Fibroblast of mammary gland (primary cell): ENCODE measurements at regions not wholly inside any gene's neighbourhood (a gene's known extent, or its start where the extent isn't known, plus 50 kb on each side); places are given as distances from the start of the nearest gene placed in this dataset.
A peak's percentile ranks its signal among the peaks of the same experiment; 100 is the strongest.

Experiments used
- DNase-seq: peaks from one replicate; pipeline ENCODE4 v3.0.0-alpha.2; 2010; ENCODE audit warnings: low read depth
- H3K4me3 ChIP-seq: 2 replicates; pipeline ENCODE4 v1.5.1; 2011; ENCODE audit warnings: low read depth, mild to moderate bottlenecking, low read length, moderate library complexity; ENCODE audit not compliant: control insufficient read depth
- TF ChIP-seq, protein P1 (sequence below): conservative IDR thresholded peaks from 2 replicates; pipeline ENCODE4 v1.5.1; 2011; ENCODE audit warnings: low read depth, low read length, inconsistent platforms; ENCODE audit not compliant: control insufficient read depth, insufficient read depth

DNA sequence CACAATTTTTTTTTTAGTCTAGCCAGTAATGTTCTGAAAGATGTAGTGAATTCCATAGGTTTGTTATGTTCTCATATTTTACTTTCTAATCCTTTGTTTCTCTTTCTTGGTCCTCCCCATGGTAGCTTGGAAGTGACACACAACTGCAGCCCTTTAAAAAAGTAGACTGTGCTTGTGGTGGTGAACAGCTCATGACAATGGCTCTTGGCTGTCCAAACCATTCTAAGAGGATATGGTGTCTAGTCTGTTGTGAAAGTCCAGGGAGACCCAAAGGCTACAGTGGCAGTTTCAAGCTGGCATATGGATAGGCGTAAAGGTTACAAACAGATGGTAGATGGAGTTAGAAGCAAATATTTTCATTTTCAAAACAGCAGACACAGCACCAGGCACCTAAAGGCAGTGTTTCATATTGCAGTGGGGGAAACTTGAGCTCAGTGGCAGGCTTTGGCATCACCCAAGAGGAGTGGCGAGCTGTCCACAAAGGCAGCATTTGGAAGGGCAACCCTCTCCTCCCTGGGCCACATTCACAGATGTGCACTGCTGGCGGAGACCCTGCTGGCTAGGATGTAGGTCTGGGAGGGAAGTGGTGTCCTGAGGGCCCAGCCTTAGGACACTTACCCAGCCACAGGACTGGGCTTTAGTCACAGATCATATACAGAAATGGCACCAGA lies 102.1 kb downstream of the DYRK2 start:
- TF ChIP-seq, protein P1, sequence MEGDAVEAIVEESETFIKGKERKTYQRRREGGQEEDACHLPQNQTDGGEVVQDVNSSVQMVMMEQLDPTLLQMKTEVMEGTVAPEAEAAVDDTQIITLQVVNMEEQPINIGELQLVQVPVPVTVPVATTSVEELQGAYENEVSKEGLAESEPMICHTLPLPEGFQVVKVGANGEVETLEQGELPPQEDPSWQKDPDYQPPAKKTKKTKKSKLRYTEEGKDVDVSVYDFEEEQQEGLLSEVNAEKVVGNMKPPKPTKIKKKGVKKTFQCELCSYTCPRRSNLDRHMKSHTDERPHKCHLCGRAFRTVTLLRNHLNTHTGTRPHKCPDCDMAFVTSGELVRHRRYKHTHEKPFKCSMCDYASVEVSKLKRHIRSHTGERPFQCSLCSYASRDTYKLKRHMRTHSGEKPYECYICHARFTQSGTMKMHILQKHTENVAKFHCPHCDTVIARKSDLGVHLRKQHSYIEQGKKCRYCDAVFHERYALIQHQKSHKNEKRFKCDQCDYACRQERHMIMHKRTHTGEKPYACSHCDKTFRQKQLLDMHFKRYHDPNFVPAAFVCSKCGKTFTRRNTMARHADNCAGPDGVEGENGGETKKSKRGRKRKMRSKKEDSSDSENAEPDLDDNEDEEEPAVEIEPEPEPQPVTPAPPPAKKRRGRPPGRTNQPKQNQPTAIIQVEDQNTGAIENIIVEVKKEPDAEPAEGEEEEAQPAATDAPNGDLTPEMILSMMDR: no peak
- no peak for DNase-seq
- no peak overlapping the region for H3K4me3 ChIP-seq

GRCh38 chr12:67751381-67751928 lies 102.9 kb downstream of the DYRK2 start:
- H3K4me3 ChIP-seq: no peak overlapping the region
- DNase-seq: no peak
- TF ChIP-seq, protein P1: no peak

DNA sequence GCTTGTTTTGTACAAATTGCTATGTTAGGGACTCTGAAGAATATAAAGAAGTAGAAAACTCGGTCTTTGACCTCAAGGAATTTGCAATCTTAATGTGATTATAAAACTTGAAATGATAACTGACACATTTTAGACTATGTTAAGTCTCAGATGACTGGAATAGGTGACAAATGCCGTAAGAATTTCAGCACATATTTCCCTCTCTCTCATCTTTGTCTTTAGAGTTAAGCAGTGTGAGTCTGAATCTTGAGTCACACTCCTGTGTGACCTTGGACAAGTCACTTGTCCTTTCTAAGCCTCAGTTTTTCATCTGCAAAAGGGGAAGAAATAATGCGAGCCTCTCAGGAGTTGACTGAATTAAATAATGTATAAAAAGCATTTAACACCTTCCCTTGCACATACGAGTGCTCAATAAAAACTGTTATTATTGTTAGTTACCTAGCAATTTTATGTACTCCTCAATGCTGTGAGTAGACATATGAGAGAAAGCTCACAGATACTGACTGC lies 103.7 kb downstream of the DYRK2 start:
- peak; percentile 30 for DNase-seq
- no peak overlapping the region for H3K4me3 ChIP-seq
- TF ChIP-seq, protein P1: no peak

DNA sequence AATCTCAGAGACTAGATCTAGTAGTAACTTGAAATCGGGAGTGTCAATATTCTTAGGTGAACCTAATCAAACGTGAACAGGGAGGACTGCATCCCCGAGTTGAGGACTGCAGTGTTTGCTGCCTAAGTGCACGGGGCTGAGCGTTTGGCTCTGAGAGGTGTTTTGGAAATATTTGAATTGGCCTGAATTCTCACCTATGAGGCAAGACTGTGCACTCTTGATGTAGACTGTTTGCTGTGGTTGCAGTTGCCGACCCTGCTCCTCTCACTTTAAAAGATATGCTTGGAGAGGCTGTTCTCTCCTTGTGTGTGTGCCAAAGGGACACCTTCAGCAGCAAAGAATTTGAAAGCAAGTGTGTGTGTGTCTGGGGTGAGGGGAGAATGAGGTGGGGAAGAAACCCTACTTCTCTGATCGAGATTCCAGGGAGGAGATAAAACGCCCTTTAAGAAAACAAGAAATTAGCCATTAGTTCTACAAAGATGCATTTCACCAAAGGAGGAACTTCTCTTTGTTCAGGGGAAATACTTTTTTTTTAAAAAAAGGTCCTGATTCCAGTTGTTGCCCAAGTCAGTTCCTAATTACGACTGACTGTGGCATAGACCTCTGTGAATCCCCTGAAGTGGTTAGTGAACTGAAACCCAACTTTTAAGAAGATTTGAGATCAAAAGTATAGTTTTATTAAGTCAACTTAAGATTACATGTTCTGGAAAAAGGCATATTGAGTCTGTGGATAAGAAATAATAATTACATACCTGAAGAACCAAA lies 106.6 kb downstream of the DYRK2 start:
- no peak overlapping the region for H3K4me3 ChIP-seq
- TF ChIP-seq, protein P1: no peak
- no peak for DNase-seq

DNA sequence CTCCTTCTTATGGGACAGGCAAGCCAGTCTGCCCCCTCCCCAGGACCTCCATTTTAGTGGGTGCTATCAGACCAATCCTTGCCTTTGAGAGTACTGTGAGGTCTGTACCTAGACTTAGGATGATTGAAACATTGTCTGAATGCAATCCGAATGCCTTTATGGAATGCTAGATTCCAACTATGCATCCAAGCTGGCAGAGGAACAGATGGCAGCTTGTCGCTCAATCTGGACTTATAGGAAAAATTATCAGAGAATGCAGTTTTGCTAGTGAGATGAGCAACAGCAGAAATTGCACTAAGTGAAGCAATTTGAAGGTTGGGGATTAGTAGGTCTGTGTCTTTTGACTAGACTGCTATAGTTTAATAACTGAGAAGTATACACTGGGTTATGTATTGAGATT lies 109.1 kb downstream of the DYRK2 start:
- DNase-seq: no peak
- H3K4me3 ChIP-seq: no peak overlapping the region
- TF ChIP-seq, protein P1: no peak

DNA sequence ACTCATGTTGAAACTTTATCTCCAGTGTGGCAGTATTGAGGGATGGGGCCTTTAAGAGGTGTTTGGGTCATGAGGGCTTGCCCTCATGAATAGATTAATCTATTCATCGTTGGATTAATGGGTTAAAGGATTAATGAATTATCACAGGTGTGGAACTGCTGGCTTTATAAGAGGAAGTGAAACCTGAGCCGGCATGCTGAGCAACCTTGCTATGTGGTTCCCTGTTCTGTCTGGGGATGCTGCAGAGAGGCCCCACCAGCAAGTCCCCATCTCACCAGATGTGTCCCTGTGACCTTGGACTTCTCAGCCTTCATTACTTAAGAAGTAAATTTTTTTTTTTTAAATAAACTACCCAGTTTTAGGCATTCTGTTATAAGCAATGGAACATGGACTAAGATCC lies 109.6 kb downstream of the DYRK2 start:
- DNase-seq: no peak
- TF ChIP-seq, protein P1: no peak
- no peak overlapping the region for H3K4me3 ChIP-seq
